GM19023 (cell line): ENCODE measurements at regions not wholly inside any gene's neighbourhood (a gene's known extent, or its start where the extent isn't known, plus 50 kb on each side); places are given as distances from the start of the nearest gene placed in this dataset.
"Not testable (repeated sequence)": the region's sequence is repeated elsewhere in the genome, so short reads cannot be mapped to it uniquely, and the experiment has no call there.

ENCODE experiments used
- ATAC-seq: cut with Tn5 transposase; IDR thresholded peaks from one replicate; pipeline ENCODE4 v1.9.1; 2021; ENCODE audit warnings: mild to moderate bottlenecking, moderate library complexity; ENCODE audit not compliant: unreplicated experiment

GRCh38 chr6:19369785-19370184 lies 467.4 kb upstream of the ID4 start:
- no peak for ATAC-seq

DNA sequence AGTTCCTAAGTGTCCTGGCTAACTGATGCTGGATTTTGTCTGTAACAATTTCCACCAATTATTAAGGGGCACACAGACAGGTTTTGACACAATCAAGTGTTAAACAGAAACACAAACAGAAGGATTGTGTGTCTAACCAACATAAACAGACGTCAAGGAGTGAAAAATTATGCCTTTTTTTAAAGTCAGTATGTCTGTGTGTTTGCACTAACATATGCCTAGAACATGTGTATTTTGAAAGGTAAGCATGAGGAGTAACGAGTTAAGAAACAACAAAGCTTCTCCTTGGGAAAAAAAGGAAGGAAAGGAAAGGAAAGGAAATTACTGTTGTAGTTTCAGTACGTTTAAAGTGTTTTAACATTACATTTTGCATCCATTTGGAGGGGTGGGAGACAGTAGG lies 466.3 kb upstream of the ID4 start:
- ATAC-seq = no peak

- no peak for ATAC-seq
Measured at GRCh38 chr6:19375613-19376012, 461.6 kb upstream of the ID4 start.

DNA sequence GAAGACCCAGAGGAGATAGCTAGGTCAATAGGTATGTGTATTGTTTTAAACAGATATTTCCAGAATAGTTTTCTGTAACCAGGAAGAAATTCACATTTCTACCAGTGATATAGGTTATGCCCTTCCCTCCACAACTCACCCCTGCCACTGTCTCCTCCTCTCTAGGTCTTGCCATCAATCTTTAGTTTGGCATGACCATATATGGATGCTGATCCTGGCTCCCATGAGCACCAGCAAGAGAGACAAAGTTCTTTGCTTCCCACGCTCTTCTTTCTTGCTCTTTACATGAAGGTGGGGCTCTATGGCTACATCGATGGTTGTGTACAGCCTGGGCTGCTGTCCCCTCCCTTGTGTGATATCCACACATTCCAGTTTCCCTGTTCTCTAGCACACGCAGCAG lies 459.4 kb upstream of the ID4 start:
- no peak for ATAC-seq

- no peak for ATAC-seq
Measured at GRCh38 chr6:19380293-19380692, 456.9 kb upstream of the ID4 start.

DNA sequence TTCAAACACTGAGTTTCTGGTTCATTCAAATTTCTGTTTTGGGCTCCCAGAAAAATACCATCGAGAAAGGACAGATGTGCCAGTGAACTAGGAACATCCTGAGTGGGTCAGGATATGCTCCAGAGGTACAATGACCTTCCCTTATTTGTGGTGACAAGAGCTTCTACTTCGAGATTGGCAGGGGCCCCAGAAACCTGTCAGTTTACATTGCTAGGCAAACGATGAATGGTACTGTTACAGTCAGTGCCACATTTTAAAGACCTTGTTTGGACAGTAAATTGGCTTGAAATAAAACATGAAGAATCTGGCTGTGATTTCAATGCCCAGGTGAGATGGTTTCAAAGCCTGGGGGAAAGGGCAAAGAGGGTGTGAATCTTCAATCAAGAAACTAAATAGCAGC lies 454.5 kb upstream of the ID4 start:
- ATAC-seq = no peak

- ATAC-seq = no peak
Measured at GRCh38 chr6:19391926-19392325, 445.2 kb upstream of the ID4 start.

DNA sequence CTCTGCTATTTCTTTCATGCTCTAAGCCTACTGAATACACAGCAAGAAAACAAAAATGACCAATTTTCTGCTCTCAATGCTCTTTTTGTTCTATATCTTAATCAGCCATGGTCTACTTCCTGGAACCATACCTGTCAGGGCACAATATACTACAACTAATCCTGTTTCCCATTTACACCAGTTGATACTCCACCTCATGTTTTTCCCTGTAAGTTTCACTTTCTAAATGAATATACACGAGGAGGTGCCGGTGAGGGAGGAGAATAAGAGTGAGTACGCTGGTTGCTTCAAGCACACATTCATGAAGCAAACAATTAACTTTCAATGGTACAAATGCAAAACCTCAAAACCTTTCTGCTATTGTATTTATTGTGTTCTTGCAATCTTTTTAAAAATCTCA lies 443.1 kb upstream of the ID4 start:
- ATAC-seq = no peak

- ATAC-seq = no peak
Measured at GRCh38 chr6:19394687-19395086, 442.5 kb upstream of the ID4 start.

GRCh38 chr6:19395316-19395715 lies 441.9 kb upstream of the ID4 start:
- no peak for ATAC-seq

DNA sequence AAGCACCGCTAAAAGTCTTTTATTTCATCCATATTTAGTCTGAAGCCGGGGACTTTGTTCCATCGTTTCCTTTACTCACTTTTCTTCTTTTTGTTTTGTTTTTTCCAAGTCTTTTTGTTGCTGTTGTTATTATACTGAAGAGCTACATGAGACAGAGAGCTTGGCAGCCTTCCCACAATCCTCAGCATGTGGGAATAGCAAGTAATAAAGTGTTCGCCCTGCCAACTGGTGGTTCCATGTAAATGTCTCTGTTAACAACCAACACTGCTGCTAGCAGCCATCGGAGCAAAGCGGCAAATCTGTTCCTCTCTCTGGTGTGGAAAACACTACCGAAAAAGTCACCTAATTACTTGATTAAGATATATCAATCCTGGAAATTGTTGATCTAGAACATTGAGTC lies 437.8 kb upstream of the ID4 start:
- no peak for ATAC-seq

- not testable (repeated sequence) for ATAC-seq
Measured at GRCh38 chr6:19404884-19405283, 432.3 kb upstream of the ID4 start.

GRCh38 chr6:19408331-19408730 lies 428.8 kb upstream of the ID4 start:
- ATAC-seq = no peak

DNA sequence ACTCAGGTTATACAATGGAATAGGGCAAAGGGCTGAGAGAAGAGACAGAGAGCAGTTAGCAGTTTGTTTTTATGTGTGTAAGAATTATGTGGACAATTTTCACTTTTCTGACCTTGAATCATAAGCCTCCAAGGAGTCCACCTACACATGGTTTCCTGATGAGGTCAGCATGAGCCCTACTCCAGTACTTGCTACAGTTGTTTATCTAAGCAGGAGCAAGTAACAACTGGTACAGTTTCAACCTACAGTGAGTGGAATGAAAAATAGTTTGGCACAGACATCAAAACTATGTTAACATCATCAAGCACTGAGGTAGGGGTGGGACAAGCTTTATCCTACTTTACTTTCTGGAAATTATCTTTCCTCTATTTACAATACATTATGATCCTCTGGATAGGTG lies 426.7 kb upstream of the ID4 start:
- no peak for ATAC-seq

GRCh38 chr6:19413323-19413722 lies 423.8 kb upstream of the ID4 start:
- no peak for ATAC-seq

DNA sequence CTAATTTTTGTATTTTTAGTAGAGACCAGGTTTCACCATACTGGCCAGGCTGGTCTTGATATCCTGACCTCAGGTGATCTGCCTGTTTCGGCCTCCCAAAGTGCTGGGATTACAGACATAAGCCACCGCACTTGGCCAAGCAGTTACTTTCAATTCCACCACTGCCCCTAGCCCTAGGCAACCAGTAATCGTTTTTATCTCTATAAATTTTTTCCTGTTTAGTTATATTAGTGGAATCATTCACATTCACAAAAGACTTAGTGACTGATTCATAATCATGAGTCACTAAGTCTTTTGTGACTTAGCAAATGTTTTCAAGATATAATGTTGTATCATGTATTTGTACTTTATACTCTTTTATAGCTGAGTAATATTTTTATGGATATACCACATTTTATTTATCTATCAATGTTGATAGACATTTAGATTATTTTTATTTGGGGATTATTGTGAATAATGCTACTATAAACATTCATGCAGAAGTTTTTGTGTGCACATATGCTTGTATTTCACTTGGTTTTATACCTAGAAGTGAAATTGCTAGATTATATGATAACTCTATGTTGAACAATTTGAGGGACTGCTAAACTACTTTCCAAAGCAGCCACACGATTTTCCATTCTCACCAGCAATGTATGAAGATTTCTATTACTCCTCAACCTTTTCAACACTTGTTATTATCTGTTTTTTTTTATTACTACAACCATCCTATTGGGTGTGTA lies 421.4 kb upstream of the ID4 start:
- ATAC-seq = no peak

DNA sequence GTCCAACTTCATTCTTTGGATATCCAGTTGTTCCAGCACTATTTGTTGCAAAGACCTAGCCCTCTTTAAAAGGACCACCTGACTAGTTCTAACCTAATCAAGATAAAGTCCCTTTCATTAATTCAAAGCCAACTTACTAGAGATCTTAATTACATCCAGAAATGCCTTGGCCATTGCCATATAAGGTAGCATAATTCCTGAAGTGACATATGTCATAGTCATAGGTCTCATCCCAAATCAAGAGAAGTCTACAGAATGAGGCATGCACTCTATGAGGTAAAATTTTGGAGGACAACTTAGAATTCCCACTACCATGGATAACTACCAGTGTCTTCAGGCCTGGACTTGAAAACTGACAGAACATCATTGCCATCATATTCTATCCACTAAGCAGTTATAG lies 420.4 kb upstream of the ID4 start:
- no peak for ATAC-seq

DNA sequence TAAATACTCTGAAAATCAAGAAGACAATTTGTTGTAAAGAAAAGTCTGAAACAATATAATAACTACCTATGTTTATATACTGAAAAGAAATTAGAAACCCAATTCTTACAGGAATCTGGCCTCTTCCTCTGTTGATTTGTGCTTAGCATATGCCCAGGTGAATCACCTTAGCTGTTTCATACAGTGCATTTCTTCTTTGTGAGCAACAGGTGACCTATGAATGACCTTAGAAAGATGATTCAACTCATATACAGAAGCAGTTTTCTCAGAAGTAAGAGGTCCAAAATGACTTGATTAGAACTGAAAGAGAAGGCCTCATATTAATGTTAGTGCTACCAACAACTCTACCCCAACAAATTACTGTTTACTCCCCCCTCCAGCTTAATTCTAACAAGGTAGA lies 419.5 kb upstream of the ID4 start:
- ATAC-seq = no peak

DNA sequence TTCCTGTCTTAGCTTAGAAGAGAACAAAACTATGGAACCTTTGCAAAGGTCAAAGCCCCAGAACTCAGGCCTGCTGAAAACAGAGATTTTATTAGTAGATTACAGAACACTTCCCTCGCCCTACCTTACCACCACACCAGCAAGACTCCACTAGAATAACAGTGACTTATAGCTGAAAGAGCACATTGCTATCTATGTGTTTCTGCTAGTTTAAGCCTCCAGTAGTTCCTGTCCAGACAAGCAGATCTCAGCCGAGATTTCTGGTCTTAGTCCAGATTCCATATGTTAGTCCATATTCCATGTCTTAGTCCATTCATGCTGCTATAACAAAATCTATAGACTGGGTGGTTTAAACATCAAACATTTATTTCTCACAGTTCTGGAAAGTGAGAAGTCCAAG lies 412.3 kb upstream of the ID4 start:
- ATAC-seq = no peak

DNA sequence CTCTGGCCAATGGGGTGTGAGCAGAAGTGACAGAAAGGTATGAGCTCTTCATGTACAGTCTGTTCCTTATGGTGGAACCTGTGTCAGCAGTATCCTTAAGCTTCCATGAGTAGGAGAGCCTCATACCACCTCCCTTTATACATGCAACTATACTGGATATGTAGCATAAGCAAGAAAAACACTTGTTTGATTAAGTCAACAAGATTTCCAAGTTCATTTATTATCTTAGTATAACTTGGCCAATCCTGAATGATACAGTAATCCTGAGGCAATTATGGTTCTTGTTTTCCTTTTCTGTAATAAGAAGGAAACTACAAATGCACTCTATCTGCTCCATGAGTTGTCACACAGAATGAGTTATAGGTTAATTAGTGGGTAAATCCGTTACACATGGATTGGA lies 409.6 kb upstream of the ID4 start:
- ATAC-seq = no peak

- ATAC-seq = no peak
Measured at GRCh38 chr6:19432966-19433498, 404.1 kb upstream of the ID4 start.

GRCh38 chr6:19434065-19434464 lies 403.1 kb upstream of the ID4 start:
- no peak for ATAC-seq

- ATAC-seq = no peak
Measured at GRCh38 chr6:19435755-19436154, 401.4 kb upstream of the ID4 start.
